GM23338 (cell line): ENCODE measurements at regions not wholly inside any gene's neighbourhood (a gene's known extent, or its start where the extent isn't known, plus 50 kb on each side); places are given as distances from the start of the nearest gene placed in this dataset.

ENCODE experiments used
- ATAC-seq: fragments of 200-7000 bp; cut with Tn5 transposase; 3 replicates; pipeline ENCODE4 v1.9.1; 2020
- DNase-seq: peaks from one replicate; pipeline ENCODE4 v3.0.0-alpha.2; 2015; ENCODE audit warnings: low spot score
- H2AFZ ChIP-seq: fragments of 200-600 bp; sonication (generic); 2 replicates; pipeline ENCODE4 v1.8.0; 2016; ENCODE audit warnings: antibody characterized with exemption, mild to moderate bottlenecking, moderate library complexity
- H3F3A ChIP-seq: fragments of 200-600 bp; sonication (generic); replicated peaks from 2 replicates; pipeline ENCODE4 v1.8.0; 2017; ENCODE audit warnings: antibody characterized with exemption, mixed run types, low read depth
- H3K27ac ChIP-seq: fragments of 200-600 bp; sonication (generic); 2 replicates; pipeline ENCODE4 v1.6.1; 2016; ENCODE audit warnings: low read depth
- H3K27me3 ChIP-seq: fragments of 200-600 bp; sonication (generic); 2 replicates; pipeline ENCODE4 v1.8.0; 2016; ENCODE audit warnings: mild to moderate bottlenecking, mixed run types, moderate library complexity; ENCODE audit not compliant: insufficient read depth
- H3K36me3 ChIP-seq: fragments of 200-600 bp; sonication (generic); 2 replicates; pipeline ENCODE4 v1.8.0; 2016; ENCODE audit warnings: mild to moderate bottlenecking; ENCODE audit not compliant: insufficient read depth
- H3K4me1 ChIP-seq: fragments of 200-600 bp; sonication (generic); 2 replicates; pipeline ENCODE4 v1.8.0; 2016; ENCODE audit warnings: mild to moderate bottlenecking, moderate library complexity; ENCODE audit not compliant: insufficient read depth
- H3K4me2 ChIP-seq: fragments of 200-600 bp; sonication (generic); 2 replicates; pipeline ENCODE4 v1.7.1; 2017; ENCODE audit warnings: mixed run types
- H3K4me3 ChIP-seq: fragments of 200-600 bp; sonication (generic); 2 replicates; pipeline ENCODE4 v1.6.1; 2016; ENCODE audit warnings: mixed run types
- H3K79me2 ChIP-seq: fragments of 200-600 bp; sonication (generic); replicated peaks from 2 replicates; pipeline ENCODE4 v1.8.0; 2017; ENCODE audit warnings: mild to moderate bottlenecking; ENCODE audit not compliant: insufficient read depth
- H3K9me2 ChIP-seq: fragments of 200-600 bp; sonication (generic); 2 replicates; pipeline ENCODE4 v1.8.0; 2017; ENCODE audit not compliant: insufficient read depth
- H4K20me1 ChIP-seq: fragments of 200-600 bp; sonication (generic); replicated peaks from 2 replicates; pipeline ENCODE4 v1.8.0; 2017; ENCODE audit warnings: mild to moderate bottlenecking; ENCODE audit not compliant: insufficient read depth
- H3K27ac Mint-ChIP-seq: 2 replicates; pipeline ENCODE4 v1.8.0; 2020; ENCODE audit warnings: inconsistent platforms, mild to moderate bottlenecking, moderate library complexity, mixed read lengths
- H3K27me3 Mint-ChIP-seq: 3 replicates; pipeline ENCODE4 v1.8.0; 2022; ENCODE audit warnings: low read depth, mild to moderate bottlenecking, moderate library complexity, mixed read lengths, inconsistent platforms; ENCODE audit not compliant: insufficient read depth, poor library complexity
- H3K36me3 Mint-ChIP-seq: 3 replicates; pipeline ENCODE4 v1.8.0; 2021; ENCODE audit warnings: low read depth, mild to moderate bottlenecking, inconsistent platforms, moderate library complexity, mixed read lengths
- H3K4me1 Mint-ChIP-seq: 3 replicates; pipeline ENCODE4 v1.8.0; 2020; ENCODE audit warnings: mild to moderate bottlenecking, inconsistent platforms, mixed read lengths
- H3K4me3 Mint-ChIP-seq: 3 replicates; pipeline ENCODE4 v1.8.0; 2021; ENCODE audit warnings: moderate library complexity, mild to moderate bottlenecking, inconsistent platforms, mixed read lengths
- H3K9me3 Mint-ChIP-seq: 3 replicates; pipeline ENCODE4 v1.8.0; 2020; ENCODE audit warnings: moderate library complexity, mild to moderate bottlenecking, inconsistent platforms, mixed read lengths
- EZH2 ChIP-seq: fragments of 200-600 bp; sonication (generic); IDR thresholded peaks from one replicate; pipeline ENCODE4 v1.8.0; 2017; ENCODE audit warnings: antibody characterized with exemption, mild to moderate bottlenecking, low read depth; ENCODE audit not compliant: unreplicated experiment
- EZH2phosphoT487 ChIP-seq: fragments of 200-600 bp; sonication (generic); IDR thresholded peaks from one replicate; pipeline ENCODE4 v1.8.1; 2018; ENCODE audit warnings: antibody characterized with exemption; ENCODE audit not compliant: unreplicated experiment
- JUNB ChIP-seq: IDR thresholded peaks from one replicate; pipeline ENCODE4 v1.6.1; 2016; ENCODE audit warnings: antibody characterized with exemption; ENCODE audit not compliant: unreplicated experiment
- ZNF114 ChIP-seq: fragments of 250-450 bp; sonication (Bioruptor Pico); IDR thresholded peaks from 2 replicates; pipeline ENCODE4 v1.5.0; 2020; ENCODE audit warnings: mild to moderate bottlenecking, moderate library complexity
- TF ChIP-seq, protein P1 (sequence below): IDR thresholded peaks from 2 replicates; pipeline ENCODE4 v1.6.1; 2016; ENCODE audit warnings: antibody characterized with exemption
- TF ChIP-seq, protein P2 (sequence below): IDR thresholded peaks from one replicate; pipeline ENCODE4 v1.6.1; 2018; ENCODE audit warnings: antibody characterized with exemption; ENCODE audit not compliant: unreplicated experiment
- TF ChIP-seq, protein P3 (sequence below): fragments of 250-450 bp; sonication (Bioruptor Pico); IDR thresholded peaks from 2 replicates; pipeline ENCODE4 v1.5.0; 2020; ENCODE audit warnings: mild to moderate bottlenecking, moderate library complexity

DNA sequence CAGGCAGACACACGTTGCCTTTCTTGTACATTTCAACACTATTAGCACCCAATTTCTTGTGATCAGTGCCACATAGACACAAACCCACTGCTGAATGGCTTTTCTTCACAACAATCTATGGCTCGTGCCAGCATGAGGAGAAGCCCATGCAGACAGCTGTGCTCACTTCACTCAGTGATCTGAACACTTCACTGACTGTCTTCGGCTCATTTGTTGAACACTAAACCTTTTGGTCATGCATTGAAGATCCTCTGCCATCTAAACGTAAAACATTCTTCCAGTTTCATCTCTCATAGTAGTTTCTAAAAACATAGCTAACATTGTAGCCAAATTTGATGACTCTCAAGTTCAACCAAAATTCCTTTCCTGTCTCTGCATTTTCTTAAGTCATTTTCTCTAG, 331.0 kb upstream of the ZP4 start:
- no peak overlapping the region for H3K27ac ChIP-seq
- Mint-ChIP-seq H3K4me1 (no peaks in the 10 kb centered on the region; the same call in 2 of the 3 replicates), H3K27ac (no peak overlapping the region), H3K27me3 (no peaks in the 10 kb centered on the region), H3K36me3 (peaks cover 19% of the 10 kb centered on the region; the same call in 2 of the 3 replicates), H3K9me3 (peaks cover 24% of the 10 kb centered on the region), H3K4me3 (no peak overlapping the region)
- H3K27me3 ChIP-seq = no peaks in the 10 kb centered on the region
- no peaks in the 10 kb centered on the region; the same call in 1 of the 2 replicates for H3K4me1 ChIP-seq
- no peak overlapping the region for H3K4me2 ChIP-seq
- no peak overlapping the region; the same call in 1 of the 2 replicates for H2AFZ ChIP-seq
- H3K79me2 ChIP-seq = no peaks in the 10 kb centered on the region
- TF ChIP-seq, protein P1, sequence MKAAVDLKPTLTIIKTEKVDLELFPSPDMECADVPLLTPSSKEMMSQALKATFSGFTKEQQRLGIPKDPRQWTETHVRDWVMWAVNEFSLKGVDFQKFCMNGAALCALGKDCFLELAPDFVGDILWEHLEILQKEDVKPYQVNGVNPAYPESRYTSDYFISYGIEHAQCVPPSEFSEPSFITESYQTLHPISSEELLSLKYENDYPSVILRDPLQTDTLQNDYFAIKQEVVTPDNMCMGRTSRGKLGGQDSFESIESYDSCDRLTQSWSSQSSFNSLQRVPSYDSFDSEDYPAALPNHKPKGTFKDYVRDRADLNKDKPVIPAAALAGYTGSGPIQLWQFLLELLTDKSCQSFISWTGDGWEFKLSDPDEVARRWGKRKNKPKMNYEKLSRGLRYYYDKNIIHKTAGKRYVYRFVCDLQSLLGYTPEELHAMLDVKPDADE = no peak
- TF ChIP-seq ZNF114 (CRISPR knock-in tag) (no peak), JUNB (no peak), EZH2 (no peak), EZH2phosphoT487 (no peak)
- TF ChIP-seq, protein P2, sequence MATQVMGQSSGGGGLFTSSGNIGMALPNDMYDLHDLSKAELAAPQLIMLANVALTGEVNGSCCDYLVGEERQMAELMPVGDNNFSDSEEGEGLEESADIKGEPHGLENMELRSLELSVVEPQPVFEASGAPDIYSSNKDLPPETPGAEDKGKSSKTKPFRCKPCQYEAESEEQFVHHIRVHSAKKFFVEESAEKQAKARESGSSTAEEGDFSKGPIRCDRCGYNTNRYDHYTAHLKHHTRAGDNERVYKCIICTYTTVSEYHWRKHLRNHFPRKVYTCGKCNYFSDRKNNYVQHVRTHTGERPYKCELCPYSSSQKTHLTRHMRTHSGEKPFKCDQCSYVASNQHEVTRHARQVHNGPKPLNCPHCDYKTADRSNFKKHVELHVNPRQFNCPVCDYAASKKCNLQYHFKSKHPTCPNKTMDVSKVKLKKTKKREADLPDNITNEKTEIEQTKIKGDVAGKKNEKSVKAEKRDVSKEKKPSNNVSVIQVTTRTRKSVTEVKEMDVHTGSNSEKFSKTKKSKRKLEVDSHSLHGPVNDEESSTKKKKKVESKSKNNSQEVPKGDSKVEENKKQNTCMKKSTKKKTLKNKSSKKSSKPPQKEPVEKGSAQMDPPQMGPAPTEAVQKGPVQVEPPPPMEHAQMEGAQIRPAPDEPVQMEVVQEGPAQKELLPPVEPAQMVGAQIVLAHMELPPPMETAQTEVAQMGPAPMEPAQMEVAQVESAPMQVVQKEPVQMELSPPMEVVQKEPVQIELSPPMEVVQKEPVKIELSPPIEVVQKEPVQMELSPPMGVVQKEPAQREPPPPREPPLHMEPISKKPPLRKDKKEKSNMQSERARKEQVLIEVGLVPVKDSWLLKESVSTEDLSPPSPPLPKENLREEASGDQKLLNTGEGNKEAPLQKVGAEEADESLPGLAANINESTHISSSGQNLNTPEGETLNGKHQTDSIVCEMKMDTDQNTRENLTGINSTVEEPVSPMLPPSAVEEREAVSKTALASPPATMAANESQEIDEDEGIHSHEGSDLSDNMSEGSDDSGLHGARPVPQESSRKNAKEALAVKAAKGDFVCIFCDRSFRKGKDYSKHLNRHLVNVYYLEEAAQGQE = no peak
- TF ChIP-seq, protein P3, sequence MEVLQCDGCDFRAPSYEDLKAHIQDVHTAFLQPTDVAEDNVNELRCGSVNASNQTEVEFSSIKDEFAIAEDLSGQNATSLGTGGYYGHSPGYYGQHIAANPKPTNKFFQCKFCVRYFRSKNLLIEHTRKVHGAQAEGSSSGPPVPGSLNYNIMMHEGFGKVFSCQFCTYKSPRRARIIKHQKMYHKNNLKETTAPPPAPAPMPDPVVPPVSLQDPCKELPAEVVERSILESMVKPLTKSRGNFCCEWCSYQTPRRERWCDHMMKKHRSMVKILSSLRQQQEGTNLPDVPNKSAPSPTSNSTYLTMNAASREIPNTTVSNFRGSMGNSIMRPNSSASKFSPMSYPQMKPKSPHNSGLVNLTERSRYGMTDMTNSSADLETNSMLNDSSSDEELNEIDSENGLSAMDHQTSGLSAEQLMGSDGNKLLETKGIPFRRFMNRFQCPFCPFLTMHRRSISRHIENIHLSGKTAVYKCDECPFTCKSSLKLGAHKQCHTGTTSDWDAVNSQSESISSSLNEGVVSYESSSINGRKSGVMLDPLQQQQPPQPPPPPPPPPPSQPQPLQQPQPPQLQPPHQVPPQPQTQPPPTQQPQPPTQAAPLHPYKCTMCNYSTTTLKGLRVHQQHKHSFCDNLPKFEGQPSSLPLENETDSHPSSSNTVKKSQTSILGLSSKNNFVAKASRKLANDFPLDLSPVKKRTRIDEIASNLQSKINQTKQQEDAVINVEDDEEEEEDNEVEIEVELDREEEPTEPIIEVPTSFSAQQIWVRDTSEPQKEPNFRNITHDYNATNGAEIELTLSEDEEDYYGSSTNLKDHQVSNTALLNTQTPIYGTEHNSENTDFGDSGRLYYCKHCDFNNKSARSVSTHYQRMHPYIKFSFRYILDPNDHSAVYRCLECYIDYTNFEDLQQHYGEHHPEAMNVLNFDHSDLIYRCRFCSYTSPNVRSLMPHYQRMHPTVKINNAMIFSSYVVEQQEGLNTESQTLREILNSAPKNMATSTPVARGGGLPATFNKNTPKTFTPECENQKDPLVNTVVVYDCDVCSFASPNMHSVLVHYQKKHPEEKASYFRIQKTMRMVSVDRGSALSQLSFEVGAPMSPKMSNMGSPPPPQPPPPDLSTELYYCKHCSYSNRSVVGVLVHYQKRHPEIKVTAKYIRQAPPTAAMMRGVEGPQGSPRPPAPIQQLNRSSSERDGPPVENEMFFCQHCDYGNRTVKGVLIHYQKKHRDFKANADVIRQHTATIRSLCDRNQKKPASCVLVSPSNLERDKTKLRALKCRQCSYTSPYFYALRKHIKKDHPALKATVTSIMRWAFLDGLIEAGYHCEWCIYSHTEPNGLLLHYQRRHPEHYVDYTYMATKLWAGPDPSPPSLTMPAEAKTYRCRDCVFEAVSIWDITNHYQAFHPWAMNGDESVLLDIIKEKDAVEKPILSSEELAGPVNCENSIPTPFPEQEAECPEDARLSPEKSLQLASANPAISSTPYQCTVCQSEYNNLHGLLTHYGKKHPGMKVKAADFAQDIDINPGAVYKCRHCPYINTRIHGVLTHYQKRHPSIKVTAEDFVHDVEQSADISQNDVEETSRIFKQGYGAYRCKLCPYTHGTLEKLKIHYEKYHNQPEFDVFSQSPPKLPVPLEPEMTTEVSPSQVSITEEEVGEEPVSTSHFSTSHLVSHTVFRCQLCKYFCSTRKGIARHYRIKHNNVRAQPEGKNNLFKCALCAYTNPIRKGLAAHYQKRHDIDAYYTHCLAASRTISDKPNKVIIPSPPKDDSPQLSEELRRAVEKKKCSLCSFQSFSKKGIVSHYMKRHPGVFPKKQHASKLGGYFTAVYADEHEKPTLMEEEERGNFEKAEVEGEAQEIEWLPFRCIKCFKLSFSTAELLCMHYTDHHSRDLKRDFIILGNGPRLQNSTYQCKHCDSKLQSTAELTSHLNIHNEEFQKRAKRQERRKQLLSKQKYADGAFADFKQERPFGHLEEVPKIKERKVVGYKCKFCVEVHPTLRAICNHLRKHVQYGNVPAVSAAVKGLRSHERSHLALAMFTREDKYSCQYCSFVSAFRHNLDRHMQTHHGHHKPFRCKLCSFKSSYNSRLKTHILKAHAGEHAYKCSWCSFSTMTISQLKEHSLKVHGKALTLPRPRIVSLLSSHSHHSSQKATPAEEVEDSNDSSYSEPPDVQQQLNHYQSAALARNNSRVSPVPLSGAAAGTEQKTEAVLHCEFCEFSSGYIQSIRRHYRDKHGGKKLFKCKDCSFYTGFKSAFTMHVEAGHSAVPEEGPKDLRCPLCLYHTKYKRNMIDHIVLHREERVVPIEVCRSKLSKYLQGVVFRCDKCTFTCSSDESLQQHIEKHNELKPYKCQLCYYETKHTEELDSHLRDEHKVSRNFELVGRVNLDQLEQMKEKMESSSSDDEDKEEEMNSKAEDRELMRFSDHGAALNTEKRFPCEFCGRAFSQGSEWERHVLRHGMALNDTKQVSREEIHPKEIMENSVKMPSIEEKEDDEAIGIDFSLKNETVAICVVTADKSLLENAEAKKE = no peak
- H4K20me1 ChIP-seq = no peaks in the 10 kb centered on the region
- H3K9me2 ChIP-seq = peaks cover 10% of the 10 kb centered on the region; the same call in 1 of the 2 replicates
- no peaks in the 10 kb centered on the region for H3F3A ChIP-seq
- H3K36me3 ChIP-seq = peaks cover 6% of the 10 kb centered on the region; the same call in 1 of the 2 replicates
- ATAC-seq = no peak
- H3K4me3 ChIP-seq = no peak overlapping the region
- DNase-seq = no peak
